Mucosa of stomach (tissue), 1 donor: ENCODE measurements at regions not wholly inside any gene's neighbourhood (a gene's known extent, or its start where the extent isn't known, plus 50 kb on each side); places are given as distances from the start of the nearest gene placed in this dataset.

Source experiments
- H3K27me3 ChIP-seq: one replicate; pipeline ENCODE4 v1.7.0; 2013; ENCODE audit warnings: mild to moderate bottlenecking, low read length; ENCODE audit not compliant: control insufficient read depth, insufficient read depth
- H3K36me3 ChIP-seq: one replicate; pipeline ENCODE4 v1.7.0; 2013; ENCODE audit warnings: low read length; ENCODE audit not compliant: control insufficient read depth, insufficient read depth
- H3K4me1 ChIP-seq: one replicate; pipeline ENCODE4 v1.7.0; 2013; ENCODE audit warnings: mild to moderate bottlenecking, low read length; ENCODE audit not compliant: control insufficient read depth, insufficient read depth
- H3K4me3 ChIP-seq: one replicate; pipeline ENCODE4 v1.7.0; 2013; ENCODE audit warnings: low read length
- H3K9ac ChIP-seq: one replicate; pipeline ENCODE4 v1.7.0; 2013; ENCODE audit warnings: mild to moderate bottlenecking, low read length, moderate library complexity
- H3K9me3 ChIP-seq: one replicate; pipeline ENCODE4 v1.7.0; 2013; ENCODE audit warnings: mild to moderate bottlenecking, low read length, moderate library complexity; ENCODE audit not compliant: control insufficient read depth
- donor health status: Pancreatic carcinoma.

- Histone ChIP-seq H3K9ac (no peak overlapping the region), H3K27me3 (no peaks in the 10 kb centered on the region), H3K4me1 (no peaks in the 10 kb centered on the region), H3K4me3 (no peak overlapping the region), H3K36me3 (no peaks in the 10 kb centered on the region), H3K9me3 (no peaks in the 10 kb centered on the region)
These were observed 1000.0 kb downstream of the ADGRL2 start for GRCh38 chr1:82800721-82801120.

DNA sequence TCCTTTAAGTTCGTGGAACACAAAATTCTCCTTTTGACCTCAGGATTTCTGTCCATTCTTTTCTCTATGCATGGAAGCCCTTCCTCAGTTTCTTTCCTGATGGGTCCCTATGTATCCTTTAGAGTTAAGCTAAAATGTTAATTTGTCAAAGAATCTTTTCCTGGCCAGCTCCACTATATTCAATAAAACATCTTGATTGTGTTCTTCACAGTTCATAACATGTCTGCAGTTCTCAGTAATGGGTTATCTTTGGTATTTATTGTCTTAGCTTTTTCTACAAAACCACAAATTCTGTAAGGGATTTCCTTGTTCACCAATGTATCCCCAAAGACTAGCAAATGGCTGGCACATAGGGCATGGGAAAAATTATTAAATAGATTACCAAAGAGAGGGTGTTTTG lies 998.5 kb downstream of the ADGRL2 start:
- Histone ChIP-seq H3K4me1 (no peaks in the 10 kb centered on the region), H3K36me3 (no peaks in the 10 kb centered on the region), H3K9me3 (no peaks in the 10 kb centered on the region)

DNA sequence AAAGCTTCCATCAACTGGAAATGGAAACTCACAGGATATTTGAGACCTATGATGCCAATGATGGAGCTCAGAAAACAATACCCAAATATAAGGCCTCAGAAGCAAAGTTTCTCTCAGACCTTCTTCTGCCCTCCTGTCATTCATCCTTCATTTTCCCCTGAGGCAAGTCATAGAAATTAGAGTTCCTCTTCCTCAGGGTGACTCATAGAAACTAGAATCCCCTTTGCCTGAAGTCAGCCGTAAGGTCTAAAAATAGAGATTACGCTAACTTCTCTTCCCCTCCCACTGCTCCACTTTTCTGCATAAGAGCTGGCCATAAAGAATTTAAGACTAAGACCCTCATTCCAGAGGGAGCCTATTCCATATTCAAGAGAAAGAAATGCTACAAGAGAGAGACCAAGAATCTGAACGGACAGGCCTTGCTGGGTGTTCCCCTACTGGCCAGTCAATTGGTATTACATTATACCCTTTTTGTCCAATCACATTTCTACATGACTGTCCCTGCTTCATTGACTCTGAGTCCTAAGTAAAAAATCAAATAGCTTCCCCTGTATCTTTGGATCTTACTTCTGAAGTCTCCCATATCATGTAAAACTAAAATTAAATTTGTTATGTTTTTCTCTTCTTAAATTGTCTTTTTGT lies 994.9 kb downstream of the ADGRL2 start:
- Histone ChIP-seq H3K9me3 (no peaks in the 10 kb centered on the region), H3K4me3 (no peak overlapping the region), H3K36me3 (no peaks in the 10 kb centered on the region), H3K4me1 (no peaks in the 10 kb centered on the region), H3K27me3 (no peaks in the 10 kb centered on the region), H3K9ac (no peak overlapping the region)

More for the DNA sequence above, 998.5 kb downstream of the ADGRL2 start:
- H3K4me3 ChIP-seq: no peak overlapping the region
- no peak overlapping the region for H3K9ac ChIP-seq
- no peaks in the 10 kb centered on the region for H3K27me3 ChIP-seq

- no peak overlapping the region for H3K4me3 ChIP-seq
- no peaks in the 10 kb centered on the region for H3K4me1 ChIP-seq
- H3K27me3 ChIP-seq: no peaks in the 10 kb centered on the region
- no peaks in the 10 kb centered on the region for H3K36me3 ChIP-seq
- H3K9me3 ChIP-seq: no peaks in the 10 kb centered on the region
- no peak overlapping the region for H3K9ac ChIP-seq
These were observed 991.4 kb downstream of the ADGRL2 start for GRCh38 chr1:82792151-82792550.

DNA sequence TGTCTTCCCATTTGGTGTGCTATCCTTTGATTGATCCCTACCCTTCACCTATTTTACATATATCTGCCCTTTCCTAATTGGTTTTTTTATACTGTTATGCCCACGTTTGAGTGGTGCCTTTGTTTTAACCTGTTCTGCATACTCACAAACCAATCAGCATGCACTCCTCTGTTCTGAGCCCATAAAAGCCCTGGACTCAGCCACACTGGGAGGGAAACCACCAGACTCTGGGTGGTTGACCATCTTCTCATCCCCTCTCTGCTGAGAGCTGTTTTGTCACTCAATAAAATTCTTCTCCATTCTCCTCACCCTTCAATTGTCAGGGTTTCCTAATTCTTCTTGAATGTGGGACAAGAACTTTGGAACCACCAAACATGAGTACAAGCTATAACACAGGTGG lies 989.8 kb downstream of the ADGRL2 start:
- Histone ChIP-seq H3K4me3 (no peak overlapping the region), H3K9me3 (no peaks in the 10 kb centered on the region), H3K9ac (no peak overlapping the region), H3K27me3 (no peaks in the 10 kb centered on the region), H3K4me1 (no peaks in the 10 kb centered on the region), H3K36me3 (no peaks in the 10 kb centered on the region)

GRCh38 chr1:82788660-82789059 lies 987.9 kb downstream of the ADGRL2 start:
- Histone ChIP-seq H3K9me3 (no peaks in the 10 kb centered on the region), H3K36me3 (no peaks in the 10 kb centered on the region), H3K4me1 (no peaks in the 10 kb centered on the region), H3K9ac (no peak overlapping the region), H3K27me3 (no peaks in the 10 kb centered on the region), H3K4me3 (no peak overlapping the region)

- Histone ChIP-seq H3K9ac (no peak overlapping the region), H3K9me3 (no peaks in the 10 kb centered on the region), H3K4me3 (no peak overlapping the region), H3K27me3 (no peaks in the 10 kb centered on the region), H3K4me1 (no peaks in the 10 kb centered on the region), H3K36me3 (no peaks in the 10 kb centered on the region)
These were observed 987.3 kb downstream of the ADGRL2 start for GRCh38 chr1:82788038-82788437.

- Histone ChIP-seq H3K4me1 (no peaks in the 10 kb centered on the region), H3K4me3 (no peak overlapping the region), H3K9me3 (no peaks in the 10 kb centered on the region), H3K36me3 (no peaks in the 10 kb centered on the region), H3K9ac (no peak overlapping the region), H3K27me3 (no peaks in the 10 kb centered on the region)
These were observed 986.1 kb downstream of the ADGRL2 start for GRCh38 chr1:82786883-82787282.

DNA sequence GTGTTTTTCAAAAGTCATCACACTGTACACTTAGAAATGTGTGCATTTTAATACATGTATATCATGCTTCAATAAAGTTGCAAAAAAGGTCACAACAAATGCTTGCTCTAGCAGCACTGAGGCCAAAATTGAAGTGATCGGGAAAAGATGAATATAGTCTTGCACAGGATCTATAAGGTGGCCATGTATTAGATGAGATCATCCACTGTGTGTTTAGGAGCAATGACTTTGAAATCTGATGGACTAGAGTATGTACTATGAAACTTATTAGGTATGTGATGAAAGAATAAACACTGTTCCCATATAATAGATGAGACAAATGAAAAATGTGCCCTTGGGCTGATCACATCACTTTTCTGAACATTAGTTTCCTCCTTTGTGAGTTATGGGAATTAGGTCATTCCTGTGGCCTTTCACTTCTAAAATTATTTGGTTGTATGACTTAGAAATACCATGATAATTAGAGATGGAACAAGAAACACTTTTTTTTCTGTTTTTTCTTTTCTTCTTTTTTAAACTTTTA lies 984.6 kb downstream of the ADGRL2 start:
- no peaks in the 10 kb centered on the region for H3K9me3 ChIP-seq
- no peaks in the 10 kb centered on the region for H3K27me3 ChIP-seq
- no peak overlapping the region for H3K4me3 ChIP-seq
- no peaks in the 10 kb centered on the region for H3K36me3 ChIP-seq
- H3K4me1 ChIP-seq: no peaks in the 10 kb centered on the region
- H3K9ac ChIP-seq: no peak overlapping the region

DNA sequence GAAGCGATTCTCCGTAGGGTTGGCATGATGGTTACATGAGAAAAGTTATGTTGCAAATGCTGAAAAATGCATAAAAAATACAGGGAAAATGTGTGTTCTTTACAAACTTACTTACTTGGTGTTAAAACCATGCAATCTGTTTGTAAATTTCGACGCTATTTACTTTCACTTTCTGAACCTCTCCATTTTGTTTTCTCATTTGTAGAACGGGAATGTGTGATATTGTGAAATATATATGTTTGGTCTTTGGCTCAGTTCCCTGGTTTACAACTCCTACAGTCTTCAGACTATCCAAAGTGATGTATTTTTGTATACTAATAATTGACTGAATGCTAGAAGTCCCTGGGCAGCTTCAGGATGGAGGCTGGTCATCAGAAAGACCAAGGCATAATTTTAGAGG lies 982.3 kb downstream of the ADGRL2 start:
- Histone ChIP-seq H3K36me3 (no peaks in the 10 kb centered on the region), H3K27me3 (no peaks in the 10 kb centered on the region), H3K9ac (no peak overlapping the region), H3K9me3 (no peaks in the 10 kb centered on the region), H3K4me3 (no peak overlapping the region), H3K4me1 (no peaks in the 10 kb centered on the region)

DNA sequence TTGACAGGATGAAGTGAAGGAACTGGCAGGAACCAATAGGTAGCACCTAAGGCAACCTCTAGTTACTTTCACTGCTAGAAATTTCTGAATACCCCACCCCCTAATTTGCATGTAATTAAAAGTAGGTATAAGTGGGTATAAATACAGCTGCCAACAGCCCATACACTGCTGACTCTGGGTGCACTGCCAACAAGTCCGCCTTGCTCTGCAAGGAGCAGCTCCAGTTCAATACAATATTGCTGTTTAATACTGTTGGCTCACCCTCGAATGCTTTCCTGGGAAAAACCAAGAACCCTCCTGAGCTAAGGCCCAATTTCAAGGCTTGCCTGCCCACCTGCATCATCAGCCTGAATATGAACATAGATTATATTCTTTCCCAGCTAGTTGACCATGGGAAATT lies 981.9 kb downstream of the ADGRL2 start:
- Histone ChIP-seq H3K27me3 (no peaks in the 10 kb centered on the region), H3K36me3 (no peaks in the 10 kb centered on the region), H3K9me3 (no peaks in the 10 kb centered on the region), H3K4me1 (no peaks in the 10 kb centered on the region), H3K4me3 (no peak overlapping the region), H3K9ac (no peak overlapping the region)

DNA sequence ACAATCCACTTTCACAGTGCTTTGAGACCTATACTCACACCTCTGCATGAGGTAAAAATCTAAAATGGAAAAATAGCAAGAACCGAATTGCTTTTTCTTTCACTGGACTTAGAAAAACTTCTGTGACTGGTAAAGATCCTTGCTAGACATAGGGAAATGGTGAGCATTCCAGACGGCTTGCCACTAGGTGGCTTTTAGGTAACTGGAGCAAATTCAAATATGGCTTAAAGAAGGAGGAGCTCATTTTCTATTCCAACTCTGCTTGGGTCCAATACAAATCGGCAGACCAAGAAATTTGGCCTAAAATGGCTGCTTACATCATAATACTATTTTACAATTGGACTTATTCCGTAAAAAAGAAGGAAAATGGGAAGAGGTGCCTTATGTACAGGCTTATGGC lies 977.9 kb downstream of the ADGRL2 start:
- Histone ChIP-seq H3K27me3 (no peaks in the 10 kb centered on the region), H3K36me3 (no peaks in the 10 kb centered on the region), H3K4me3 (no peak overlapping the region), H3K9ac (no peak overlapping the region), H3K9me3 (no peaks in the 10 kb centered on the region), H3K4me1 (no peaks in the 10 kb centered on the region)

DNA sequence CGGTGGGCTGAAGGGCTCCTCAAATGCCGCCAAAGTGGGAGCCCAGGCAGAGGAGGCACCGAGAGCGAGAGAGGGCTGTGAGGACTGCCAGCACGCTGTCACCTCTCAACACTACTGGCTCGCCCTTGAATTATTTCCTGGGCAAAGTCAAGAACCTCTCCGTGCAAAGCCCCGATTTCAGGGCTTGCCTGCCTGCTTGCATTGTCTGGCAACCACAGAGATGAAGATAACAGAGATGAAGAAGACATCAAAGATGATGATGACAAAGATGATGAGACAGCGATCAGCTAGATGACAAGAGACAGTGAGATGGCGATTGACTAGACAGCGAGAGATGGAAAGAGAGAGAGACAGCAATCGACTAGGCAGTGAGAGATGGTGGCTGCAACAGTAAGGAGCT lies 976.5 kb downstream of the ADGRL2 start:
- H3K4me3 ChIP-seq: no peak overlapping the region
- H3K9me3 ChIP-seq: no peaks in the 10 kb centered on the region
- no peaks in the 10 kb centered on the region for H3K27me3 ChIP-seq
- no peak overlapping the region for H3K9ac ChIP-seq
- no peaks in the 10 kb centered on the region for H3K36me3 ChIP-seq
- no peaks in the 10 kb centered on the region for H3K4me1 ChIP-seq
